ENCODE measurements at regions not wholly inside any gene's neighbourhood (a gene's known extent, or its start where the extent isn't known, plus 50 kb on each side); places are given as distances from the start of the nearest gene placed in this dataset.

DNA sequence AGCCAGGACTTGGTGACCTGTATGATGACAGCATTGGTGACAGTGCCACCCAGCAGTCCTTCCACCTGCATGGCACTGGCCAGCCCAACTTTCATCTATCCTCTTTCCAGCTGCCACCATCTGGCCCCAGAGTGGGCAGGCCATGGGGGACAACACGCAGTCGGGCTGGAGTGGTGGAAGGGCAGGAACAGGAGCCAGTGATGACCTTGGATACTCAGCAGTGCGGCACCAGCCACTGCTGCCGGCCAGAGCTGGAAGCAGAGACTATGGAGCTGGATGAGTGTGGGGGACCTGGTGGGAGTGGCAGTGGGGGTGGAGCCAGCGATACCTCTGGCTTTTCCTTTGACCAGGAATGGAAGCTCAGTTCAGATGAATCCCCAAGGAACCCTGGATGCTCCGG is 56.9 kb downstream of the RUSC2 start:
- TF ChIP-seq, protein P1, sequence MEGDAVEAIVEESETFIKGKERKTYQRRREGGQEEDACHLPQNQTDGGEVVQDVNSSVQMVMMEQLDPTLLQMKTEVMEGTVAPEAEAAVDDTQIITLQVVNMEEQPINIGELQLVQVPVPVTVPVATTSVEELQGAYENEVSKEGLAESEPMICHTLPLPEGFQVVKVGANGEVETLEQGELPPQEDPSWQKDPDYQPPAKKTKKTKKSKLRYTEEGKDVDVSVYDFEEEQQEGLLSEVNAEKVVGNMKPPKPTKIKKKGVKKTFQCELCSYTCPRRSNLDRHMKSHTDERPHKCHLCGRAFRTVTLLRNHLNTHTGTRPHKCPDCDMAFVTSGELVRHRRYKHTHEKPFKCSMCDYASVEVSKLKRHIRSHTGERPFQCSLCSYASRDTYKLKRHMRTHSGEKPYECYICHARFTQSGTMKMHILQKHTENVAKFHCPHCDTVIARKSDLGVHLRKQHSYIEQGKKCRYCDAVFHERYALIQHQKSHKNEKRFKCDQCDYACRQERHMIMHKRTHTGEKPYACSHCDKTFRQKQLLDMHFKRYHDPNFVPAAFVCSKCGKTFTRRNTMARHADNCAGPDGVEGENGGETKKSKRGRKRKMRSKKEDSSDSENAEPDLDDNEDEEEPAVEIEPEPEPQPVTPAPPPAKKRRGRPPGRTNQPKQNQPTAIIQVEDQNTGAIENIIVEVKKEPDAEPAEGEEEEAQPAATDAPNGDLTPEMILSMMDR (IDR thresholded peaks at IDR 0.05), result no peak
- TF ChIP-seq EZH2 (IDR thresholded peaks at IDR 0.05; ENCODE audit: borderline replicate concordance, insufficient read depth, low read depth, low read length, poor library complexity, severe bottlenecking), result no peak
